HUES6 (cell line): ENCODE measurements at regions not wholly inside any gene's neighbourhood (a gene's known extent, or its start where the extent isn't known, plus 50 kb on each side); places are given as distances from the start of the nearest gene placed in this dataset.

Experiments used
- H3K27ac ChIP-seq: 2 replicates; pipeline ENCODE4 v1.7.0; 2013; ENCODE audit warnings: low read depth, mild to moderate bottlenecking, low read length, inconsistent platforms
- H3K27me3 ChIP-seq: 2 replicates; pipeline ENCODE4 v1.6.1; 2013; ENCODE audit warnings: low read length; ENCODE audit not compliant: control insufficient read depth, insufficient read depth
- H3K36me3 ChIP-seq: 2 replicates; pipeline ENCODE4 v1.6.1; 2013; ENCODE audit warnings: low read length; ENCODE audit not compliant: control insufficient read depth, insufficient read depth
- H3K4me1 ChIP-seq: 2 replicates; pipeline ENCODE4 v1.6.1; 2013; ENCODE audit warnings: low read length; ENCODE audit not compliant: control insufficient read depth, insufficient read depth
- H3K4me3 ChIP-seq: 2 replicates; pipeline ENCODE4 v1.5.1; 2013; ENCODE audit warnings: low read depth, low read length
- H3K9ac ChIP-seq: one replicate; pipeline ENCODE4 v1.6.1; 2013; ENCODE audit warnings: mild to moderate bottlenecking, low read length
- H3K9me3 ChIP-seq: 2 replicates; pipeline ENCODE4 v1.6.1; 2013; ENCODE audit warnings: low read depth, low read length; ENCODE audit not compliant: control insufficient read depth, insufficient read depth

GRCh38 chr5:174410716-174411478 lies 313.5 kb upstream of the MSX2 start:
- H3K27ac ChIP-seq: no peak overlapping the region
- peaks cover 12% of the 10 kb centered on the region; the same call in 1 of the 2 replicates for H3K4me1 ChIP-seq
- H3K36me3 ChIP-seq: no peaks in the 10 kb centered on the region
- H3K27me3 ChIP-seq: no peaks in the 10 kb centered on the region
- no peaks in the 10 kb centered on the region for H3K9me3 ChIP-seq
- H3K9ac ChIP-seq: no peak overlapping the region
- no peak overlapping the region for H3K4me3 ChIP-seq

- no peak overlapping the region for H3K9ac ChIP-seq
- H3K9me3 ChIP-seq: no peaks in the 10 kb centered on the region
- H3K27me3 ChIP-seq: no peaks in the 10 kb centered on the region
- H3K4me1 ChIP-seq: peaks cover 12% of the 10 kb centered on the region; the same call in 1 of the 2 replicates
- no peak overlapping the region for H3K4me3 ChIP-seq
- H3K36me3 ChIP-seq: no peaks in the 10 kb centered on the region
- no peak overlapping the region for H3K27ac ChIP-seq
These were observed 312.9 kb upstream of the MSX2 start for GRCh38 chr5:174411479-174411819.

GRCh38 chr5:174412374-174412773 lies 312.0 kb upstream of the MSX2 start:
- Histone ChIP-seq H3K9me3 (no peaks in the 10 kb centered on the region), H3K27me3 (no peaks in the 10 kb centered on the region), H3K9ac (no peak overlapping the region), H3K36me3 (no peaks in the 10 kb centered on the region), H3K27ac (no peak overlapping the region), H3K4me1 (peaks cover 12% of the 10 kb centered on the region; the same call in 1 of the 2 replicates), H3K4me3 (no peak overlapping the region)

GRCh38 chr5:174412941-174413340 lies 311.4 kb upstream of the MSX2 start:
- H3K27ac ChIP-seq: no peak overlapping the region
- H3K9me3 ChIP-seq: no peaks in the 10 kb centered on the region
- no peaks in the 10 kb centered on the region for H3K36me3 ChIP-seq
- H3K4me1 ChIP-seq: peaks cover 12% of the 10 kb centered on the region; the same call in 1 of the 2 replicates
- H3K9ac ChIP-seq: no peak overlapping the region
- H3K27me3 ChIP-seq: no peaks in the 10 kb centered on the region
- no peak overlapping the region for H3K4me3 ChIP-seq

DNA sequence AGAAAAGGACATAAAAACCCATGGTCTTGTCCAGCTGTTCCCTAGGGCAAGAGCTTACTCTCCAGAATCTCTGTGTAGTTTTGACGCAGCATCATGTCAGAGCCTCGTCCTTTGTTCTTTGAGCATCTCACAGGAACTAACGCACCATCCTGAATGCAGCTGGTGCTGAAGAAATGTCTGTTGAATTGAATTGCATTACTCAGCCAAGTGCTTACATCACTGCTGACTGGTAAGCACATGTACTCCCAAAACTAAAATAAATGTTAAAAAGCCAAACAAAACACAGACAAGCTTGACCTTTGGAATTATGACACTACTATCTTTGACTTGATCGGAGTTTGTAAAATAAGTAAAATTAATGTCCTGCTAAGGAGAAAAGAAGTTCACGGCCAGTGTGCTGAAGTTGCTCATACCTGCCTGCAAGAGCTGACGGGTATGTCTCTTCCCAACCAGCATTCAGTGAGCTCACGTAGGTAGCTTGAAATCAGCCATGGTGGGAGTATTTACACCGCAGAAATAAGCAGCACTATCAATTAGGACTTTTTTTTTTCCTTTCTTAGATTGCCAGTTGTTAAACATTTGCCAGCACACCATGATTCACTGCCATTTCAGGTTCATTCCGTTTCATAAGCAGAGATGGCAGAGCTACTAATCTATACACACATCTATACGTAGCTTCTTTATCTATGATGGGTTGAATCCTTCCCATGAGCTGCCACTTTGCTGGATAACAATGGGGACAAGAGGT lies 310.6 kb upstream of the MSX2 start:
- no peak overlapping the region for H3K27ac ChIP-seq

GRCh38 chr5:174414315-174414710 lies 310.1 kb upstream of the MSX2 start:
- H3K4me1 ChIP-seq: peaks cover 12% of the 10 kb centered on the region; the same call in 1 of the 2 replicates
- H3K36me3 ChIP-seq: no peaks in the 10 kb centered on the region
- no peaks in the 10 kb centered on the region; the same call in 1 of the 2 replicates for H3K27me3 ChIP-seq
- H3K4me3 ChIP-seq: no peak overlapping the region
- H3K9me3 ChIP-seq: no peaks in the 10 kb centered on the region
- H3K9ac ChIP-seq: no peak overlapping the region
- no peak overlapping the region for H3K27ac ChIP-seq

More for the DNA sequence above, 310.6 kb upstream of the MSX2 start:
- Histone ChIP-seq H3K27me3 (no peaks in the 10 kb centered on the region; the same call in 1 of the 2 replicates), H3K9ac (no peak overlapping the region), H3K4me3 (no peak overlapping the region), H3K9me3 (no peaks in the 10 kb centered on the region), H3K36me3 (no peaks in the 10 kb centered on the region), H3K4me1 (peaks cover 12% of the 10 kb centered on the region; the same call in 1 of the 2 replicates)

- H3K4me3 ChIP-seq: peak overlapping the region; percentile 54
- no peaks in the 10 kb centered on the region for H3K36me3 ChIP-seq
- H3K27me3 ChIP-seq: no peaks in the 10 kb centered on the region; the same call in 1 of the 2 replicates
- no peak overlapping the region for H3K27ac ChIP-seq
- H3K9me3 ChIP-seq: no peaks in the 10 kb centered on the region
- H3K4me1 ChIP-seq: no peaks in the 10 kb centered on the region; the same call in 1 of the 2 replicates
- H3K9ac ChIP-seq: peak overlapping the region; percentile 8
These were observed 305.4 kb upstream of the MSX2 start for GRCh38 chr5:174418809-174419539.

- Histone ChIP-seq H3K27me3 (no peaks in the 10 kb centered on the region; the same call in 1 of the 2 replicates), H3K27ac (no peak overlapping the region), H3K9ac (peak overlapping the region; percentile 8), H3K4me1 (no peaks in the 10 kb centered on the region; the same call in 1 of the 2 replicates), H3K4me3 (peak overlapping the region; percentile 54), H3K36me3 (no peaks in the 10 kb centered on the region), H3K9me3 (no peaks in the 10 kb centered on the region)
These were observed 304.7 kb upstream of the MSX2 start for GRCh38 chr5:174419540-174420132.

DNA sequence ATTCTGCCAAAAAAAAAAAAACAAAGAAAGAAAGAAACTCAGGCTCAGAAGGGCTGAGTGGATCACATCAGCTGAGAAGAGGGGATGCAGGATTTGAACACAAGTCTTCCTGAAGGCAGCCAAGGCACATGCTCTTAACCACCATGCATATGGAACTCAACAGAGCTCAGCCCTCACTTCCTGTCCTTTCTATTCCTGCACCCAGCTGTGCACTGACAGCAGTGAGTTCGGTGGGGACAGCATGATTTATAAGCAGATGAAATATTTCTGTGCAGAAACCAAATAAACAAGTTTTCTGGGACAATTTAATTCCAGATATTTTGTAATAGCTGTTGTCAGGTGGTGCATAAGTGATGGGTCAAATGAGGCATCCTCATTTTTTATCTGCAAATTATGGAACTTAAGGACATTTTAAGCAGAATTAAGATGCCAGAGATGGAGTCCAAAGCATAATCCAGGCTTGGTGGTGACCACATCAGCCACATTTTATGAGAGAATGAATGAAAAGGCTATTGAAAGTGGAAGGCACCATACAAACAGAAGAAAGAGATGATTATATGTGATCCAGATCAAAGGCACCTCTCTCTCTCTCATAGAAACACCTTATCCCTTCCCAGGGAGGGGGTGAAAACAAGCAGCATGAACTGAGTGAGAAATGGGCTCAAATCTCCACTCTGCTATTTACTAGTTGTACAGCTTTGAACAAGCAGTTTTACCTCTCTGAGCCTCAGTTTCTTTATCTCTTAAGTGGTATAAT lies 303.6 kb upstream of the MSX2 start:
- Histone ChIP-seq H3K4me1 (peaks cover 8% of the 10 kb centered on the region; the same call in 1 of the 2 replicates), H3K36me3 (no peaks in the 10 kb centered on the region), H3K27ac (no peak overlapping the region), H3K4me3 (no peak overlapping the region), H3K27me3 (no peaks in the 10 kb centered on the region; the same call in 1 of the 2 replicates), H3K9me3 (no peaks in the 10 kb centered on the region), H3K9ac (no peak overlapping the region)

GRCh38 chr5:174421408-174421805 lies 303.0 kb upstream of the MSX2 start:
- H3K27me3 ChIP-seq: no peaks in the 10 kb centered on the region; the same call in 1 of the 2 replicates
- no peak overlapping the region for H3K4me3 ChIP-seq
- no peak overlapping the region for H3K27ac ChIP-seq
- no peak overlapping the region for H3K9ac ChIP-seq
- no peaks in the 10 kb centered on the region for H3K36me3 ChIP-seq
- no peaks in the 10 kb centered on the region for H3K9me3 ChIP-seq
- H3K4me1 ChIP-seq: peaks cover 8% of the 10 kb centered on the region; the same call in 1 of the 2 replicates
